Activated CD4-positive, alpha-beta T cell treated with anti-CD3 and anti-CD28 coated beads, Interleukin-2, amount 50 U/mL, for 1 hour (primary cell): ENCODE measurements at regions not wholly inside any gene's neighbourhood (a gene's known extent, or its start where the extent isn't known, plus 50 kb on each side); places are given as distances from the start of the nearest gene placed in this dataset.

Experiments used
- DNase-seq: peaks from one replicate; pipeline ENCODE4 v3.0.0-alpha.2; 2020

GRCh38 chr21:19724081-19724480, 1274.1 kb upstream of the NCAM2 start:
- no peak for DNase-seq

GRCh38 chr21:19731251-19731650, 1267.0 kb upstream of the NCAM2 start:
- DNase-seq = no peak

- DNase-seq = no peak
These were observed 1238.4 kb upstream of the NCAM2 start for GRCh38 chr21:19759836-19760235.

GRCh38 chr21:19767546-19767945, 1230.7 kb upstream of the NCAM2 start:
- no peak for DNase-seq

- no peak for DNase-seq
These were observed 1226.3 kb upstream of the NCAM2 start for GRCh38 chr21:19771881-19772280.

GRCh38 chr21:19776076-19776475, 1222.1 kb upstream of the NCAM2 start:
- no peak for DNase-seq

GRCh38 chr21:19781881-19782652, 1216.1 kb upstream of the NCAM2 start:
- DNase-seq = no peak

GRCh38 chr21:19785941-19786340, 1212.3 kb upstream of the NCAM2 start:
- DNase-seq = no peak

GRCh38 chr21:19792004-19792403, 1206.2 kb upstream of the NCAM2 start:
- DNase-seq = no peak

GRCh38 chr21:19807201-19807600, 1191.0 kb upstream of the NCAM2 start:
- DNase-seq = no peak

- no peak for DNase-seq
These were observed 1187.4 kb upstream of the NCAM2 start for GRCh38 chr21:19810779-19811178.

GRCh38 chr21:19830446-19830845, 1167.8 kb upstream of the NCAM2 start:
- DNase-seq = no peak

- no peak for DNase-seq
These were observed 1165.7 kb upstream of the NCAM2 start for GRCh38 chr21:19832551-19832950.

- no peak for DNase-seq
These were observed 1165.1 kb upstream of the NCAM2 start for GRCh38 chr21:19833082-19833481.

- no peak for DNase-seq
These were observed 1155.6 kb upstream of the NCAM2 start for GRCh38 chr21:19842601-19843000.

- DNase-seq = no peak
These were observed 1153.9 kb upstream of the NCAM2 start for GRCh38 chr21:19844334-19844733.

- DNase-seq = no peak
These were observed 1148.1 kb upstream of the NCAM2 start for GRCh38 chr21:19850157-19850556.

GRCh38 chr21:19853061-19853460, 1145.1 kb upstream of the NCAM2 start:
- no peak for DNase-seq

GRCh38 chr21:19853709-19854575, 1144.3 kb upstream of the NCAM2 start:
- no peak for DNase-seq

GRCh38 chr21:19855522-19855921, 1142.7 kb upstream of the NCAM2 start:
- DNase-seq = no peak

GRCh38 chr21:19864476-19864875, 1133.7 kb upstream of the NCAM2 start:
- no peak for DNase-seq

- no peak for DNase-seq
These were observed 1127.5 kb upstream of the NCAM2 start for GRCh38 chr21:19870682-19871081.

- no peak for DNase-seq
These were observed 1123.7 kb upstream of the NCAM2 start for GRCh38 chr21:19874521-19874920.

- DNase-seq = no peak
These were observed 1120.1 kb upstream of the NCAM2 start for GRCh38 chr21:19878133-19878532.
